ENCODE measurements at regions not wholly inside any gene's neighbourhood (a gene's known extent, or its start where the extent isn't known, plus 50 kb on each side); places are given as distances from the start of the nearest gene placed in this dataset.

GRCh38 chrY:20408201-20408600, 167.4 kb upstream of the EIF1AY start:
- no peak overlapping the region for H4K91ac ChIP-seq (replicated peaks; ENCODE audit: insufficient read length, low read length)
- FAIRE-seq, result no peak
- H3K4me3 ChIP-seq (ENCODE audit: extremely low read depth in 1 of 4, insufficient read depth in 2 of 4, low read depth in 3 of 4, low read length in 4 of 4), result no peak overlapping the region
- no peaks in the 10 kb centered on the region for H3K4me1 ChIP-seq (replicated peaks in 1 of 4; ENCODE audit: control insufficient read depth in 3 of 4, insufficient read depth in 4 of 4, low read length in 3 of 4)
- peaks cover 9 to 31% of the 10 kb centered on the region in 2 experiments; a peak in 1 of 4 replicates for H3K9me3 ChIP-seq (ENCODE audit: insufficient read depth in 2 of 2, low read depth in 1 of 2, low read length in 1 of 2)
- H2BK20ac ChIP-seq (ENCODE audit: low read length), result no peak overlapping the region
- no peaks in the 10 kb centered on the region for H3K79me2 ChIP-seq (ENCODE audit: control insufficient read depth in 1 of 2, insufficient read depth in 2 of 2, low read length in 2 of 2)
- no peak overlapping the region for H2AFZ ChIP-seq (ENCODE audit: low read length)
- DNase-seq (ENCODE audit: low read depth in 1 of 2, low spot score in 2 of 2), result no peak
- ChIA-PET CTCF (ENCODE audit: partially characterized antibody) (no interaction called here), POLR2A (ENCODE audit: partially characterized antibody) (no interaction called here)
- H3K4ac ChIP-seq (replicated peaks; ENCODE audit: insufficient read length, low read depth, low read length), result no peak overlapping the region
- H4K5ac ChIP-seq (ENCODE audit: insufficient read length, low read depth, low read length), result no peak overlapping the region
- H3K4me2 ChIP-seq (ENCODE audit: insufficient read depth in 1 of 2, low read depth in 2 of 2, low read length in 2 of 2), result no peak overlapping the region
- no peak overlapping the region for H3K23ac ChIP-seq (ENCODE audit: insufficient read length)
- H3K14ac ChIP-seq (ENCODE audit: insufficient read length), result no peak overlapping the region
- H4K8ac ChIP-seq (ENCODE audit: extremely low read depth, insufficient read depth, low read length), result no peak overlapping the region
- H3K23me2 ChIP-seq (ENCODE audit: low read depth, low read length), result no peaks in the 10 kb centered on the region
- H4K20me1 ChIP-seq (replicated peaks in 1 of 2; ENCODE audit: control insufficient read depth in 1 of 2, insufficient read depth in 2 of 2, low read length in 2 of 2), result no peaks in the 10 kb centered on the region
- H2BK15ac ChIP-seq (ENCODE audit: low read length), result no peak overlapping the region
- no peak overlapping the region for H2BK5ac ChIP-seq (ENCODE audit: low read depth, low read length)
- no peak overlapping the region for H3K27ac ChIP-seq (ENCODE audit: low read depth, low read length)
- no peaks in the 10 kb centered on the region for H3K36me3 ChIP-seq (ENCODE audit: control insufficient read depth in 2 of 4, insufficient read depth in 4 of 4, low read length in 3 of 4)
- no peak overlapping the region for H2BK120ac ChIP-seq (replicated peaks; ENCODE audit: low read depth, low read length)
- no peak overlapping the region for H2BK12ac ChIP-seq (ENCODE audit: low read depth, low read length)
- no peaks in the 10 kb centered on the region for H3K27me3 ChIP-seq (replicated peaks in 1 of 4; ENCODE audit: control insufficient read depth in 3 of 4, extremely low read depth in 1 of 4, insufficient read depth in 3 of 4, low read length in 3 of 4)
- H3K9ac ChIP-seq (replicated peaks in 1 of 4; ENCODE audit: extremely low read depth in 1 of 4, low read depth in 3 of 4, low read length in 3 of 4), result no peak overlapping the region
- H2AK5ac ChIP-seq (ENCODE audit: low read depth, low read length), result no peak overlapping the region
- no peak overlapping the region for H3K56ac ChIP-seq (replicated peaks; ENCODE audit: insufficient read length, low read depth, low read length)
- no peaks in the 10 kb centered on the region for H3K79me1 ChIP-seq (ENCODE audit: low read depth, low read length)
- 13% methylated on average over 1 of the region's 1 CpG; no CpG with 5 or more reads in 1 of the 2 experiments for WGBS, 2 experiments (ENCODE audit: extremely low coverage in 1 of 2, insufficient coverage in 1 of 2, insufficient read length in 1 of 2, insufficient replicate concordance in 2 of 2, low coverage in 1 of 2, low lambda C conversion rate in 2 of 2, missing lambda C conversion rate in 1 of 2)
- no peak overlapping the region for H3K18ac ChIP-seq (ENCODE audit: extremely low read depth, low read length)
- TF ChIP-seq SP1 (IDR thresholded peaks at IDR 0.05; ENCODE audit: low read depth, low read length), result no peak
- TF ChIP-seq EGR1 (IDR thresholded peaks at IDR 0.05; ENCODE audit: borderline replicate concordance, low read depth, low read length), result no peak
- TF ChIP-seq SIX5 (IDR thresholded peaks at IDR 0.05; ENCODE audit: low read depth, low read length), result no peak
- TF ChIP-seq RAD21 (IDR thresholded peaks at IDR 0.05 in 1 of 2, conservative IDR thresholded peaks at IDR 0.05 in 1 of 2; ENCODE audit: low read depth in 2 of 2, low read length in 2 of 2), result no peak

Measured in H1 (cell line).